ENCODE measurements at regions not wholly inside any gene's neighbourhood (a gene's known extent, or its start where the extent isn't known, plus 50 kb on each side); places are given as distances from the start of the nearest gene placed in this dataset.

DNA sequence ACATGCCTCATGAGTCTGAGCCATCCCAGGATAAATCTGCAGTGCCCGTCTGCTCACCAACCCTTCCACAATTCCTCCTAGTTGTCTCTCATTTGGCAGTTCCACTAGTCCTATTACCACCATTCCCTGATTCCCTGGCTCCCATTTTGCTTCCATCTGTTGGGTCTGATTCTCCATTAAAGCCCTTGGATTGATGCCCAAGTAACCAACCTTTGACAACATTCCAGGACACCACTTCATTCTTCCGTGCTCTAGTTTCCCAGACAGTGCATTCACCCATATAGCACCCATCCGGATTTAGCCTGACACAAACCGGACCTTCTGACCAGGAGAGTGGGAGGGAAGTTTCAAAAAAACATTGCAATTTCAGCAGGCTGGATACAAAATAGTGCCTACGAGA is 189.4 kb upstream of the PALMD start:
- TF ChIP-seq SP4 (IDR thresholded peaks at IDR 0.05; ENCODE audit: low read length): no peak
- TF ChIP-seq, protein P1, sequence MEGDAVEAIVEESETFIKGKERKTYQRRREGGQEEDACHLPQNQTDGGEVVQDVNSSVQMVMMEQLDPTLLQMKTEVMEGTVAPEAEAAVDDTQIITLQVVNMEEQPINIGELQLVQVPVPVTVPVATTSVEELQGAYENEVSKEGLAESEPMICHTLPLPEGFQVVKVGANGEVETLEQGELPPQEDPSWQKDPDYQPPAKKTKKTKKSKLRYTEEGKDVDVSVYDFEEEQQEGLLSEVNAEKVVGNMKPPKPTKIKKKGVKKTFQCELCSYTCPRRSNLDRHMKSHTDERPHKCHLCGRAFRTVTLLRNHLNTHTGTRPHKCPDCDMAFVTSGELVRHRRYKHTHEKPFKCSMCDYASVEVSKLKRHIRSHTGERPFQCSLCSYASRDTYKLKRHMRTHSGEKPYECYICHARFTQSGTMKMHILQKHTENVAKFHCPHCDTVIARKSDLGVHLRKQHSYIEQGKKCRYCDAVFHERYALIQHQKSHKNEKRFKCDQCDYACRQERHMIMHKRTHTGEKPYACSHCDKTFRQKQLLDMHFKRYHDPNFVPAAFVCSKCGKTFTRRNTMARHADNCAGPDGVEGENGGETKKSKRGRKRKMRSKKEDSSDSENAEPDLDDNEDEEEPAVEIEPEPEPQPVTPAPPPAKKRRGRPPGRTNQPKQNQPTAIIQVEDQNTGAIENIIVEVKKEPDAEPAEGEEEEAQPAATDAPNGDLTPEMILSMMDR (IDR thresholded peaks at IDR 0.05; ENCODE audit: control extremely low read depth in 1 of 3, insufficient read depth in 1 of 3, low read depth in 1 of 3, low read length in 3 of 3): no peak
- no peak for TF ChIP-seq SP1 (IDR thresholded peaks at IDR 0.05; ENCODE audit: low read depth, low read length)
- TF ChIP-seq BACH1 (IDR thresholded peaks at IDR 0.05; ENCODE audit: low read length): no peak
- TF ChIP-seq ZNF274 (IDR thresholded peaks at IDR 0.05; ENCODE audit: borderline replicate concordance, extremely low read depth, low read length): no peak
- no peak for TF ChIP-seq YY1 (IDR thresholded peaks at IDR 0.05; ENCODE audit: low read depth, low read length)
- no peak for TF ChIP-seq TAF1 (IDR thresholded peaks at IDR 0.05; ENCODE audit: low read depth, low read length)
- no peak for TF ChIP-seq POLR2AphosphoS5 (IDR thresholded peaks at IDR 0.05; ENCODE audit: low read depth, low read length)
- TF ChIP-seq ATF2 (IDR thresholded peaks at IDR 0.05; ENCODE audit: low read length): no peak
- no peak for TF ChIP-seq POLR2A (IDR thresholded peaks at IDR 0.05; ENCODE audit: control extremely low read depth in 1 of 2, low read depth in 2 of 2, low read length in 2 of 2)
